HepG2 (cell line): ENCODE measurements at regions not wholly inside any gene's neighbourhood (a gene's known extent, or its start where the extent isn't known, plus 50 kb on each side); places are given as distances from the start of the nearest gene placed in this dataset.

ENCODE experiments used
- BRD4 ChIP-seq: sonication (generic); formaldehyde crosslinking; IDR thresholded peaks from 2 replicates; pipeline ENCODE4 v1.4.0; 2020; ENCODE audit warnings: missing genetic modification reagents
- CTCF ChIP-seq: sonication (generic); formaldehyde crosslinking; IDR thresholded peaks from 2 replicates; pipeline ENCODE4 v1.5.0; 2020; ENCODE audit warnings: mild to moderate bottlenecking, missing genetic modification reagents, moderate library complexity
- POLR2A ChIP-seq, 2 experiments: IDR thresholded peaks; 2 replicates each; pipeline ENCODE4 v1.6.1; 2011; ENCODE audit warnings: low read depth in 2 of 2, low read length in 2 of 2, mild to moderate bottlenecking in 1 of 2, moderate library complexity in 1 of 2; ENCODE audit not compliant: insufficient read depth in 1 of 2
- SALL1 ChIP-seq: sonication (generic); formaldehyde crosslinking; IDR thresholded peaks from 2 replicates; pipeline ENCODE4 v1.8.0; 2022; ENCODE audit warnings: mild to moderate bottlenecking, missing genetic modification reagents
- ZHX1 ChIP-seq: sonication (generic); formaldehyde crosslinking; IDR thresholded peaks from 2 replicates; pipeline ENCODE4 v1.8.1; 2022; ENCODE audit warnings: low read depth, mild to moderate bottlenecking, missing genetic modification reagents

GRCh38 chr9:10701906-10702305, 89.1 kb upstream of the PTPRD start:
- TF ChIP-seq BRD4 (no peak), CTCF (CRISPR knock-in tag) (no peak), POLR2A (IDR thresholded peaks at IDR 0.05; ENCODE audit: insufficient read depth in 1 of 2, low read depth in 2 of 2, low read length in 2 of 2) (no peak), SALL1 (CRISPR knock-in tag) (no peak), ZHX1 (CRISPR knock-in tag) (no peak)
